DND-41 (cell line): ENCODE measurements at regions not wholly inside any gene's neighbourhood (a gene's known extent, or its start where the extent isn't known, plus 50 kb on each side); places are given as distances from the start of the nearest gene placed in this dataset.

Experiments used
- EZH2 ChIP-seq: IDR thresholded peaks from 3 replicates; pipeline ENCODE4 v1.6.1; 2012; ENCODE audit warnings: borderline replicate concordance, low read depth, mild to moderate bottlenecking, moderate library complexity, low read length, inconsistent platforms; ENCODE audit not compliant: severe bottlenecking
- TF ChIP-seq, protein P1 (sequence below): IDR thresholded peaks from 2 replicates; pipeline ENCODE4 v1.5.1; 2012; ENCODE audit warnings: borderline replicate concordance, low read length, moderate library complexity, mild to moderate bottlenecking; ENCODE audit not compliant: poor library complexity, severe bottlenecking; ENCODE audit errors: extremely low read depth

DNA sequence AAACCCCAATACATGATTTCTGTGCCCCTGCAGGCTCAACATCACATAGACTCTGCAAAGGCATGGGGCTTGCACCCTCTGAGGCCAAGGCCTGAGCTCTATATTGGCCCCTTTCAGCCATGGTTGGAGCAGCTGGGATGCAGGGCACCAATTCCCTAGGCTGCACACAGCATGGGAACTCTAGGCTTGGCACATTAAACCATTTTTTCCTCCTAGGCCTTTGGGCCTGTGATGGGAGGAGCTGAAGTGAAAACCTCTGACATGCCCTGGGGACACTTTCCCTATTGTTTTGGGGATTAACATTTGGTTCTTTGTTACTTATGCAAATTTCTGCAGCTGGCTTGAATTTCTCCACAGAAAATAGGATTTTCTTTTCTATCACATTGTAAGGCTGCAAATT, 1629.5 kb downstream of the OTOL1 start:
- TF ChIP-seq, protein P1, sequence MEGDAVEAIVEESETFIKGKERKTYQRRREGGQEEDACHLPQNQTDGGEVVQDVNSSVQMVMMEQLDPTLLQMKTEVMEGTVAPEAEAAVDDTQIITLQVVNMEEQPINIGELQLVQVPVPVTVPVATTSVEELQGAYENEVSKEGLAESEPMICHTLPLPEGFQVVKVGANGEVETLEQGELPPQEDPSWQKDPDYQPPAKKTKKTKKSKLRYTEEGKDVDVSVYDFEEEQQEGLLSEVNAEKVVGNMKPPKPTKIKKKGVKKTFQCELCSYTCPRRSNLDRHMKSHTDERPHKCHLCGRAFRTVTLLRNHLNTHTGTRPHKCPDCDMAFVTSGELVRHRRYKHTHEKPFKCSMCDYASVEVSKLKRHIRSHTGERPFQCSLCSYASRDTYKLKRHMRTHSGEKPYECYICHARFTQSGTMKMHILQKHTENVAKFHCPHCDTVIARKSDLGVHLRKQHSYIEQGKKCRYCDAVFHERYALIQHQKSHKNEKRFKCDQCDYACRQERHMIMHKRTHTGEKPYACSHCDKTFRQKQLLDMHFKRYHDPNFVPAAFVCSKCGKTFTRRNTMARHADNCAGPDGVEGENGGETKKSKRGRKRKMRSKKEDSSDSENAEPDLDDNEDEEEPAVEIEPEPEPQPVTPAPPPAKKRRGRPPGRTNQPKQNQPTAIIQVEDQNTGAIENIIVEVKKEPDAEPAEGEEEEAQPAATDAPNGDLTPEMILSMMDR, result no peak
- no peak for TF ChIP-seq EZH2
